GM23338 (cell line): ENCODE measurements at regions not wholly inside any gene's neighbourhood (a gene's known extent, or its start where the extent isn't known, plus 50 kb on each side); places are given as distances from the start of the nearest gene placed in this dataset.

Experiments
- ATAC-seq: fragments of 200-7000 bp; cut with Tn5 transposase; 3 replicates; pipeline ENCODE4 v1.9.1; 2020
- DNase-seq: peaks from one replicate; pipeline ENCODE4 v3.0.0-alpha.2; 2015; ENCODE audit warnings: low spot score
- H2AFZ ChIP-seq: fragments of 200-600 bp; sonication (generic); 2 replicates; pipeline ENCODE4 v1.8.0; 2016; ENCODE audit warnings: antibody characterized with exemption, mild to moderate bottlenecking, moderate library complexity
- H3F3A ChIP-seq: fragments of 200-600 bp; sonication (generic); replicated peaks from 2 replicates; pipeline ENCODE4 v1.8.0; 2017; ENCODE audit warnings: antibody characterized with exemption, mixed run types, low read depth
- H3K27ac ChIP-seq: fragments of 200-600 bp; sonication (generic); 2 replicates; pipeline ENCODE4 v1.6.1; 2016; ENCODE audit warnings: low read depth
- H3K27me3 ChIP-seq: fragments of 200-600 bp; sonication (generic); 2 replicates; pipeline ENCODE4 v1.8.0; 2016; ENCODE audit warnings: mild to moderate bottlenecking, mixed run types, moderate library complexity; ENCODE audit not compliant: insufficient read depth
- H3K36me3 ChIP-seq: fragments of 200-600 bp; sonication (generic); 2 replicates; pipeline ENCODE4 v1.8.0; 2016; ENCODE audit warnings: mild to moderate bottlenecking; ENCODE audit not compliant: insufficient read depth
- H3K4me1 ChIP-seq: fragments of 200-600 bp; sonication (generic); 2 replicates; pipeline ENCODE4 v1.8.0; 2016; ENCODE audit warnings: mild to moderate bottlenecking, moderate library complexity; ENCODE audit not compliant: insufficient read depth
- H3K4me2 ChIP-seq: fragments of 200-600 bp; sonication (generic); 2 replicates; pipeline ENCODE4 v1.7.1; 2017; ENCODE audit warnings: mixed run types
- H3K4me3 ChIP-seq: fragments of 200-600 bp; sonication (generic); 2 replicates; pipeline ENCODE4 v1.6.1; 2016; ENCODE audit warnings: mixed run types
- H3K79me2 ChIP-seq: fragments of 200-600 bp; sonication (generic); replicated peaks from 2 replicates; pipeline ENCODE4 v1.8.0; 2017; ENCODE audit warnings: mild to moderate bottlenecking; ENCODE audit not compliant: insufficient read depth
- H3K9me2 ChIP-seq: fragments of 200-600 bp; sonication (generic); 2 replicates; pipeline ENCODE4 v1.8.0; 2017; ENCODE audit not compliant: insufficient read depth
- H4K20me1 ChIP-seq: fragments of 200-600 bp; sonication (generic); replicated peaks from 2 replicates; pipeline ENCODE4 v1.8.0; 2017; ENCODE audit warnings: mild to moderate bottlenecking; ENCODE audit not compliant: insufficient read depth
- H3K27ac Mint-ChIP-seq: 2 replicates; pipeline ENCODE4 v1.8.0; 2020; ENCODE audit warnings: inconsistent platforms, mild to moderate bottlenecking, moderate library complexity, mixed read lengths
- H3K27me3 Mint-ChIP-seq: 3 replicates; pipeline ENCODE4 v1.8.0; 2022; ENCODE audit warnings: low read depth, mild to moderate bottlenecking, moderate library complexity, mixed read lengths, inconsistent platforms; ENCODE audit not compliant: insufficient read depth, poor library complexity
- H3K36me3 Mint-ChIP-seq: 3 replicates; pipeline ENCODE4 v1.8.0; 2021; ENCODE audit warnings: low read depth, mild to moderate bottlenecking, inconsistent platforms, moderate library complexity, mixed read lengths
- H3K4me1 Mint-ChIP-seq: 3 replicates; pipeline ENCODE4 v1.8.0; 2020; ENCODE audit warnings: mild to moderate bottlenecking, inconsistent platforms, mixed read lengths
- H3K4me3 Mint-ChIP-seq: 3 replicates; pipeline ENCODE4 v1.8.0; 2021; ENCODE audit warnings: moderate library complexity, mild to moderate bottlenecking, inconsistent platforms, mixed read lengths
- H3K9me3 Mint-ChIP-seq: 3 replicates; pipeline ENCODE4 v1.8.0; 2020; ENCODE audit warnings: moderate library complexity, mild to moderate bottlenecking, inconsistent platforms, mixed read lengths
- CREB1 ChIP-seq: fragments of 250-450 bp; sonication (Bioruptor Pico); IDR thresholded peaks from 2 replicates; pipeline ENCODE4 v1.5.0; 2020; ENCODE audit warnings: low read depth, mild to moderate bottlenecking, moderate library complexity
- EZH2 ChIP-seq: fragments of 200-600 bp; sonication (generic); IDR thresholded peaks from one replicate; pipeline ENCODE4 v1.8.0; 2017; ENCODE audit warnings: antibody characterized with exemption, mild to moderate bottlenecking, low read depth; ENCODE audit not compliant: unreplicated experiment
- EZH2phosphoT487 ChIP-seq: fragments of 200-600 bp; sonication (generic); IDR thresholded peaks from one replicate; pipeline ENCODE4 v1.8.1; 2018; ENCODE audit warnings: antibody characterized with exemption; ENCODE audit not compliant: unreplicated experiment
- JUNB ChIP-seq: IDR thresholded peaks from one replicate; pipeline ENCODE4 v1.6.1; 2016; ENCODE audit warnings: antibody characterized with exemption; ENCODE audit not compliant: unreplicated experiment
- NANOG ChIP-seq: IDR thresholded peaks from 2 replicates; pipeline ENCODE4 v1.6.1; 2016; ENCODE audit warnings: antibody characterized with exemption, borderline replicate concordance
- POLR2AphosphoS5 ChIP-seq: IDR thresholded peaks from 2 replicates; pipeline ENCODE4 v1.6.1; 2016; ENCODE audit warnings: antibody characterized with exemption, low read depth
- STAT1 ChIP-seq: IDR thresholded peaks from one replicate; pipeline ENCODE4 v1.6.1; 2016; ENCODE audit warnings: antibody characterized with exemption; ENCODE audit not compliant: unreplicated experiment
- ZNF114 ChIP-seq: fragments of 250-450 bp; sonication (Bioruptor Pico); IDR thresholded peaks from 2 replicates; pipeline ENCODE4 v1.5.0; 2020; ENCODE audit warnings: mild to moderate bottlenecking, moderate library complexity
- TF ChIP-seq, protein P1 (sequence below): IDR thresholded peaks from 2 replicates; pipeline ENCODE4 v1.6.1; 2016; ENCODE audit warnings: antibody characterized with exemption
- TF ChIP-seq, protein P2 (sequence below), 2 experiments: fragments of 200-600 bp in 1 of 2; sonication (generic) in 1 of 2; conservative IDR thresholded peaks; 2 replicates each; pipeline versions ENCODE4 v1.5.1 to v1.6.1; 2016 to 2017; ENCODE audit warnings: antibody characterized with exemption in 2 of 2, low read depth in 2 of 2, mild to moderate bottlenecking in 2 of 2, moderate library complexity in 1 of 2
- TF ChIP-seq, protein P3 (sequence below): fragments of 250-450 bp; sonication (Bioruptor Pico); IDR thresholded peaks from 2 replicates; pipeline ENCODE4 v1.5.0; 2020; ENCODE audit warnings: mild to moderate bottlenecking, moderate library complexity
- TF ChIP-seq, protein P4 (sequence below): IDR thresholded peaks from one replicate; pipeline ENCODE4 v1.6.1; 2018; ENCODE audit warnings: antibody characterized with exemption; ENCODE audit not compliant: unreplicated experiment

DNA sequence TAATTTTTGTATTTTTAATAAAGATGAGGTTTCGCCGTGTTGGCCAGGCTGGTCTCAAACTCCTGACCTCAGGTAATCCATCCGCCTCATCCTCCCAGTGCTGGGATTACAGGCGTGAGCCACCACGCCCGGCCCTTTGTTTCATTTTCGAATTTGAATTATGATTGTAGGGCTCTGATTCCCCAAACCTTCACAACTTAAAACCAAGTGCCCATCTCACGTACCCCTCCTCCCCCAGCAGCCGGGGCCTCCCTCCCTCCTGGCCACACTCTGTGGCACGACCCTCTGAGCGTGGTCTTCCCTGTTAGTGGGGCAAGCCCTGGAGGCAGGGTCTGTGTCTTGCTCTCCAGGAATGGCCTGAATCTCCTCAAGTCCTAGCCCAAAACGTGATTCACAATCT is 166.5 kb downstream of the ASB1 start:
- Histone ChIP-seq H3K36me3 (no peaks in the 10 kb centered on the region), H3K27ac (no peak overlapping the region), H2AFZ (no peak overlapping the region), H3K79me2 (no peaks in the 10 kb centered on the region), H3K27me3 (no peaks in the 10 kb centered on the region), H4K20me1 (no peaks in the 10 kb centered on the region), H3K9me2 (no peaks in the 10 kb centered on the region), H3K4me2 (no peak overlapping the region), H3F3A (no peaks in the 10 kb centered on the region), H3K4me3 (no peak overlapping the region), H3K4me1 (no peaks in the 10 kb centered on the region)
- Mint-ChIP-seq H3K27me3 (peaks cover 5% of the 10 kb centered on the region), H3K9me3 (no peaks in the 10 kb centered on the region), H3K36me3 (no peaks in the 10 kb centered on the region), H3K27ac (no peak overlapping the region), H3K4me3 (no peak overlapping the region), H3K4me1 (no peaks in the 10 kb centered on the region)
- TF ChIP-seq, protein P1, sequence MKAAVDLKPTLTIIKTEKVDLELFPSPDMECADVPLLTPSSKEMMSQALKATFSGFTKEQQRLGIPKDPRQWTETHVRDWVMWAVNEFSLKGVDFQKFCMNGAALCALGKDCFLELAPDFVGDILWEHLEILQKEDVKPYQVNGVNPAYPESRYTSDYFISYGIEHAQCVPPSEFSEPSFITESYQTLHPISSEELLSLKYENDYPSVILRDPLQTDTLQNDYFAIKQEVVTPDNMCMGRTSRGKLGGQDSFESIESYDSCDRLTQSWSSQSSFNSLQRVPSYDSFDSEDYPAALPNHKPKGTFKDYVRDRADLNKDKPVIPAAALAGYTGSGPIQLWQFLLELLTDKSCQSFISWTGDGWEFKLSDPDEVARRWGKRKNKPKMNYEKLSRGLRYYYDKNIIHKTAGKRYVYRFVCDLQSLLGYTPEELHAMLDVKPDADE, result no peak
- TF ChIP-seq JUNB (no peak), CREB1 (CRISPR knock-in tag) (no peak), STAT1 (no peak), EZH2 (no peak), NANOG (no peak), EZH2phosphoT487 (no peak), POLR2AphosphoS5 (no peak), ZNF114 (no peak)
- TF ChIP-seq, protein P2, sequence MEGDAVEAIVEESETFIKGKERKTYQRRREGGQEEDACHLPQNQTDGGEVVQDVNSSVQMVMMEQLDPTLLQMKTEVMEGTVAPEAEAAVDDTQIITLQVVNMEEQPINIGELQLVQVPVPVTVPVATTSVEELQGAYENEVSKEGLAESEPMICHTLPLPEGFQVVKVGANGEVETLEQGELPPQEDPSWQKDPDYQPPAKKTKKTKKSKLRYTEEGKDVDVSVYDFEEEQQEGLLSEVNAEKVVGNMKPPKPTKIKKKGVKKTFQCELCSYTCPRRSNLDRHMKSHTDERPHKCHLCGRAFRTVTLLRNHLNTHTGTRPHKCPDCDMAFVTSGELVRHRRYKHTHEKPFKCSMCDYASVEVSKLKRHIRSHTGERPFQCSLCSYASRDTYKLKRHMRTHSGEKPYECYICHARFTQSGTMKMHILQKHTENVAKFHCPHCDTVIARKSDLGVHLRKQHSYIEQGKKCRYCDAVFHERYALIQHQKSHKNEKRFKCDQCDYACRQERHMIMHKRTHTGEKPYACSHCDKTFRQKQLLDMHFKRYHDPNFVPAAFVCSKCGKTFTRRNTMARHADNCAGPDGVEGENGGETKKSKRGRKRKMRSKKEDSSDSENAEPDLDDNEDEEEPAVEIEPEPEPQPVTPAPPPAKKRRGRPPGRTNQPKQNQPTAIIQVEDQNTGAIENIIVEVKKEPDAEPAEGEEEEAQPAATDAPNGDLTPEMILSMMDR (conservative IDR thresholded peaks at IDR 0.05; ENCODE audit: low read depth in 2 of 2), result no peak
- TF ChIP-seq, protein P3, sequence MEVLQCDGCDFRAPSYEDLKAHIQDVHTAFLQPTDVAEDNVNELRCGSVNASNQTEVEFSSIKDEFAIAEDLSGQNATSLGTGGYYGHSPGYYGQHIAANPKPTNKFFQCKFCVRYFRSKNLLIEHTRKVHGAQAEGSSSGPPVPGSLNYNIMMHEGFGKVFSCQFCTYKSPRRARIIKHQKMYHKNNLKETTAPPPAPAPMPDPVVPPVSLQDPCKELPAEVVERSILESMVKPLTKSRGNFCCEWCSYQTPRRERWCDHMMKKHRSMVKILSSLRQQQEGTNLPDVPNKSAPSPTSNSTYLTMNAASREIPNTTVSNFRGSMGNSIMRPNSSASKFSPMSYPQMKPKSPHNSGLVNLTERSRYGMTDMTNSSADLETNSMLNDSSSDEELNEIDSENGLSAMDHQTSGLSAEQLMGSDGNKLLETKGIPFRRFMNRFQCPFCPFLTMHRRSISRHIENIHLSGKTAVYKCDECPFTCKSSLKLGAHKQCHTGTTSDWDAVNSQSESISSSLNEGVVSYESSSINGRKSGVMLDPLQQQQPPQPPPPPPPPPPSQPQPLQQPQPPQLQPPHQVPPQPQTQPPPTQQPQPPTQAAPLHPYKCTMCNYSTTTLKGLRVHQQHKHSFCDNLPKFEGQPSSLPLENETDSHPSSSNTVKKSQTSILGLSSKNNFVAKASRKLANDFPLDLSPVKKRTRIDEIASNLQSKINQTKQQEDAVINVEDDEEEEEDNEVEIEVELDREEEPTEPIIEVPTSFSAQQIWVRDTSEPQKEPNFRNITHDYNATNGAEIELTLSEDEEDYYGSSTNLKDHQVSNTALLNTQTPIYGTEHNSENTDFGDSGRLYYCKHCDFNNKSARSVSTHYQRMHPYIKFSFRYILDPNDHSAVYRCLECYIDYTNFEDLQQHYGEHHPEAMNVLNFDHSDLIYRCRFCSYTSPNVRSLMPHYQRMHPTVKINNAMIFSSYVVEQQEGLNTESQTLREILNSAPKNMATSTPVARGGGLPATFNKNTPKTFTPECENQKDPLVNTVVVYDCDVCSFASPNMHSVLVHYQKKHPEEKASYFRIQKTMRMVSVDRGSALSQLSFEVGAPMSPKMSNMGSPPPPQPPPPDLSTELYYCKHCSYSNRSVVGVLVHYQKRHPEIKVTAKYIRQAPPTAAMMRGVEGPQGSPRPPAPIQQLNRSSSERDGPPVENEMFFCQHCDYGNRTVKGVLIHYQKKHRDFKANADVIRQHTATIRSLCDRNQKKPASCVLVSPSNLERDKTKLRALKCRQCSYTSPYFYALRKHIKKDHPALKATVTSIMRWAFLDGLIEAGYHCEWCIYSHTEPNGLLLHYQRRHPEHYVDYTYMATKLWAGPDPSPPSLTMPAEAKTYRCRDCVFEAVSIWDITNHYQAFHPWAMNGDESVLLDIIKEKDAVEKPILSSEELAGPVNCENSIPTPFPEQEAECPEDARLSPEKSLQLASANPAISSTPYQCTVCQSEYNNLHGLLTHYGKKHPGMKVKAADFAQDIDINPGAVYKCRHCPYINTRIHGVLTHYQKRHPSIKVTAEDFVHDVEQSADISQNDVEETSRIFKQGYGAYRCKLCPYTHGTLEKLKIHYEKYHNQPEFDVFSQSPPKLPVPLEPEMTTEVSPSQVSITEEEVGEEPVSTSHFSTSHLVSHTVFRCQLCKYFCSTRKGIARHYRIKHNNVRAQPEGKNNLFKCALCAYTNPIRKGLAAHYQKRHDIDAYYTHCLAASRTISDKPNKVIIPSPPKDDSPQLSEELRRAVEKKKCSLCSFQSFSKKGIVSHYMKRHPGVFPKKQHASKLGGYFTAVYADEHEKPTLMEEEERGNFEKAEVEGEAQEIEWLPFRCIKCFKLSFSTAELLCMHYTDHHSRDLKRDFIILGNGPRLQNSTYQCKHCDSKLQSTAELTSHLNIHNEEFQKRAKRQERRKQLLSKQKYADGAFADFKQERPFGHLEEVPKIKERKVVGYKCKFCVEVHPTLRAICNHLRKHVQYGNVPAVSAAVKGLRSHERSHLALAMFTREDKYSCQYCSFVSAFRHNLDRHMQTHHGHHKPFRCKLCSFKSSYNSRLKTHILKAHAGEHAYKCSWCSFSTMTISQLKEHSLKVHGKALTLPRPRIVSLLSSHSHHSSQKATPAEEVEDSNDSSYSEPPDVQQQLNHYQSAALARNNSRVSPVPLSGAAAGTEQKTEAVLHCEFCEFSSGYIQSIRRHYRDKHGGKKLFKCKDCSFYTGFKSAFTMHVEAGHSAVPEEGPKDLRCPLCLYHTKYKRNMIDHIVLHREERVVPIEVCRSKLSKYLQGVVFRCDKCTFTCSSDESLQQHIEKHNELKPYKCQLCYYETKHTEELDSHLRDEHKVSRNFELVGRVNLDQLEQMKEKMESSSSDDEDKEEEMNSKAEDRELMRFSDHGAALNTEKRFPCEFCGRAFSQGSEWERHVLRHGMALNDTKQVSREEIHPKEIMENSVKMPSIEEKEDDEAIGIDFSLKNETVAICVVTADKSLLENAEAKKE (CRISPR knock-in tag), result no peak
- TF ChIP-seq, protein P4, sequence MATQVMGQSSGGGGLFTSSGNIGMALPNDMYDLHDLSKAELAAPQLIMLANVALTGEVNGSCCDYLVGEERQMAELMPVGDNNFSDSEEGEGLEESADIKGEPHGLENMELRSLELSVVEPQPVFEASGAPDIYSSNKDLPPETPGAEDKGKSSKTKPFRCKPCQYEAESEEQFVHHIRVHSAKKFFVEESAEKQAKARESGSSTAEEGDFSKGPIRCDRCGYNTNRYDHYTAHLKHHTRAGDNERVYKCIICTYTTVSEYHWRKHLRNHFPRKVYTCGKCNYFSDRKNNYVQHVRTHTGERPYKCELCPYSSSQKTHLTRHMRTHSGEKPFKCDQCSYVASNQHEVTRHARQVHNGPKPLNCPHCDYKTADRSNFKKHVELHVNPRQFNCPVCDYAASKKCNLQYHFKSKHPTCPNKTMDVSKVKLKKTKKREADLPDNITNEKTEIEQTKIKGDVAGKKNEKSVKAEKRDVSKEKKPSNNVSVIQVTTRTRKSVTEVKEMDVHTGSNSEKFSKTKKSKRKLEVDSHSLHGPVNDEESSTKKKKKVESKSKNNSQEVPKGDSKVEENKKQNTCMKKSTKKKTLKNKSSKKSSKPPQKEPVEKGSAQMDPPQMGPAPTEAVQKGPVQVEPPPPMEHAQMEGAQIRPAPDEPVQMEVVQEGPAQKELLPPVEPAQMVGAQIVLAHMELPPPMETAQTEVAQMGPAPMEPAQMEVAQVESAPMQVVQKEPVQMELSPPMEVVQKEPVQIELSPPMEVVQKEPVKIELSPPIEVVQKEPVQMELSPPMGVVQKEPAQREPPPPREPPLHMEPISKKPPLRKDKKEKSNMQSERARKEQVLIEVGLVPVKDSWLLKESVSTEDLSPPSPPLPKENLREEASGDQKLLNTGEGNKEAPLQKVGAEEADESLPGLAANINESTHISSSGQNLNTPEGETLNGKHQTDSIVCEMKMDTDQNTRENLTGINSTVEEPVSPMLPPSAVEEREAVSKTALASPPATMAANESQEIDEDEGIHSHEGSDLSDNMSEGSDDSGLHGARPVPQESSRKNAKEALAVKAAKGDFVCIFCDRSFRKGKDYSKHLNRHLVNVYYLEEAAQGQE, result no peak
- no peak for DNase-seq
- no peak for ATAC-seq
